ENCODE measurements at regions not wholly inside any gene's neighbourhood (a gene's known extent, or its start where the extent isn't known, plus 50 kb on each side); places are given as distances from the start of the nearest gene placed in this dataset.

DNA sequence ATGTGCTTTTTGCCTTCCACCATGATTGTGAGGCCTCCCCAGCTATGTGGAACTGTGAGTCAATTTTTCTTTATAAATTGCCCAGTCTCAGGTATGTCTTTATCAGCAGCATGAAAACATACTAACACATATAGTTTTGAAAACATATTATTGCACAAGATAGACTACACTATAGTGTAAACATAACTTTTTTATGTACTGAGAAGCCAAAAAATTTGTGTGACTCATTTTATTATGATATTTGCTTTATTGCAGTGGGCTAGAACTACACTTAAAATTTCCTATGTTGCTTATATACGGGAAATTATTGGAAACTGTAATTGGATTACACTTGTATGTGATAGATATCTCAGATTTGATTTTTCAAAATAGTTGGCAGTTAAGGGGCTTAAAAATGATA, 885.5 kb upstream of the FBXO33 start:
- TF ChIP-seq, protein P1, sequence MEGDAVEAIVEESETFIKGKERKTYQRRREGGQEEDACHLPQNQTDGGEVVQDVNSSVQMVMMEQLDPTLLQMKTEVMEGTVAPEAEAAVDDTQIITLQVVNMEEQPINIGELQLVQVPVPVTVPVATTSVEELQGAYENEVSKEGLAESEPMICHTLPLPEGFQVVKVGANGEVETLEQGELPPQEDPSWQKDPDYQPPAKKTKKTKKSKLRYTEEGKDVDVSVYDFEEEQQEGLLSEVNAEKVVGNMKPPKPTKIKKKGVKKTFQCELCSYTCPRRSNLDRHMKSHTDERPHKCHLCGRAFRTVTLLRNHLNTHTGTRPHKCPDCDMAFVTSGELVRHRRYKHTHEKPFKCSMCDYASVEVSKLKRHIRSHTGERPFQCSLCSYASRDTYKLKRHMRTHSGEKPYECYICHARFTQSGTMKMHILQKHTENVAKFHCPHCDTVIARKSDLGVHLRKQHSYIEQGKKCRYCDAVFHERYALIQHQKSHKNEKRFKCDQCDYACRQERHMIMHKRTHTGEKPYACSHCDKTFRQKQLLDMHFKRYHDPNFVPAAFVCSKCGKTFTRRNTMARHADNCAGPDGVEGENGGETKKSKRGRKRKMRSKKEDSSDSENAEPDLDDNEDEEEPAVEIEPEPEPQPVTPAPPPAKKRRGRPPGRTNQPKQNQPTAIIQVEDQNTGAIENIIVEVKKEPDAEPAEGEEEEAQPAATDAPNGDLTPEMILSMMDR (IDR thresholded peaks at IDR 0.05; ENCODE audit: insufficient read depth, low read length, poor library complexity, severe bottlenecking), result no peak
- TF ChIP-seq EZH2phosphoT487 (conservative IDR thresholded peaks at IDR 0.05; ENCODE audit: low read length), result no peak
